Left hindlimb (tissue), 1 donor: ENCODE measurements at regions not wholly inside any gene's neighbourhood (a gene's known extent, or its start where the extent isn't known, plus 50 kb on each side); places are given as distances from the start of the nearest gene placed in this dataset.
"Not testable (repeated sequence)": the region's sequence is repeated elsewhere in the genome, so short reads cannot be mapped to it uniquely, and the experiment has no call there.

Experiments
- DNase-seq: peaks from one replicate; pipeline ENCODE4 v3.0.0-alpha.2; 2018

GRCh38 chr4:126630230-126630629, 1002.5 kb upstream of the INTU start:
- DNase-seq = peak; percentile 78

GRCh38 chr4:126633306-126633705, 999.5 kb upstream of the INTU start:
- no peak for DNase-seq

GRCh38 chr4:126637706-126638105, 995.1 kb upstream of the INTU start:
- no peak for DNase-seq

DNA sequence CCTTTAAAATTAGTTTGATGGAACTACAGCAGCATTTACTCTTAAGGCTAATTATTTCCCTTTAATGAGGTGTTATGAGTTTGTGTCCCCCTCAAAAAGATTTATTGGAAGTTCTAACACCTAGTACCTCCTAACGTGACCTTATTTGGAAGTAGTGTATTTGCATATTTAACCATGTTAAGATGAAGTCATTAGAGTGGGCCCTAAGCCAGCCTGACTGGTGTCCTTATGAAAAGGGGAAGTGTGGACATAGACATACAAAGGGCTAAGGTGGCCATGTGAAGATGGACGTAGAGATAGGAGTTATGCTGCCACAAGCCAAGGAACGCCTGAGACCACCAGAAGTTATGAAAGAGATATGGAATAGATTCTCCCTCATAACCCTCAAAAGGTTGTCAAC, 985.4 kb upstream of the INTU start:
- no peak for DNase-seq

DNA sequence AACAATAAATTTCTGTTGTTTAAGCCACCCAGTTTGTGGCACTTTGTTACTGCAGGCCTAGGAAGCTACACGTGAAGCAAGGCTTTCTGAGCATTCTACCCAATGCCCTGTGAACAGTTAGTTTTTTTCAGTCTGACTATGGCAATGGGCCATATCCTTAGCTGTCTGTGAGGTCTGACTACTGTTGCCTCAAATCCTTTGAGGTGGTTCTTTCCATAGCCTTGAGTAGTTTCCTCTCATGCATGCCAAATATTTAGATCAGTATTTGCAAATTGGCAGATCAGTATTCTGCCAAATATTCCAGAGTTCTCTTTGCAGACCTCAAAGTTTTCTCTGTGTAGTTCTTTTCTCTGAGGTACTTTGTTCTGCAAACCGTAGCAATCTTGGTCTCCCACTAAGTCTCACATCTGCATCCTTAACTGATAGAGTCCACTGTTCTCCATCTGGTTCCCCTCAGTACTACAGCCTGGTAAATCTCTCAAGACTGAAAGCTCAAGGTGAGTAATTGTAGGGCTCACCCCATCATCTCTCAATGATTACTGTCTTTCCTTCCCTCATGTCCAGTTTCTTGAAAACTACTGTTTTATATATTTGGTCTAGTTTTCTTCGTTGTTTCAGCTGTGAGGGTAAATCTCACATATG, 984.9 kb upstream of the INTU start:
- no peak for DNase-seq

GRCh38 chr4:126658411-126658810, 974.3 kb upstream of the INTU start:
- DNase-seq = no peak

DNA sequence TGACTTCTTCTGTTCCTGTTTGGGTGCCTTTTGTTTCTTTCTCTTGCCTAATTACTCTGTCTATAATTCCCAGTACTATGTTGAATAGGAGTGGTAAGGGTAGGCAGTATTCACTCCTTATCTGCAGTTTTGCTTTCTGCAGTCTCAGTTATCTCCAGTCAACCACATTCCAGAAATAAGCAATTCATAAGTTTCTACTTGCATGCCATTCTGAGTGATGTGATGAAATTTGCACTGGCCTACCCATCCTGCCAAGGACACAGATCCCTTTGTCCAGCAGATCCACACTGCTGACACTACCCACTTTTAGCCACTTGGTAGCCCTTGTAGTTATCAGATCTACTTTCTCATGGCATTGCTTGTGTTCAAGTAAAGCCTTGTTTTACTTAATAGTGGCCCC, 971.6 kb upstream of the INTU start:
- no peak for DNase-seq

GRCh38 chr4:126664839-126665238, 967.9 kb upstream of the INTU start:
- no peak for DNase-seq

- not testable (repeated sequence) for DNase-seq
These were observed 962.7 kb upstream of the INTU start for GRCh38 chr4:126670038-126670437.

- DNase-seq = no peak
These were observed 954.1 kb upstream of the INTU start for GRCh38 chr4:126678618-126679017.

DNA sequence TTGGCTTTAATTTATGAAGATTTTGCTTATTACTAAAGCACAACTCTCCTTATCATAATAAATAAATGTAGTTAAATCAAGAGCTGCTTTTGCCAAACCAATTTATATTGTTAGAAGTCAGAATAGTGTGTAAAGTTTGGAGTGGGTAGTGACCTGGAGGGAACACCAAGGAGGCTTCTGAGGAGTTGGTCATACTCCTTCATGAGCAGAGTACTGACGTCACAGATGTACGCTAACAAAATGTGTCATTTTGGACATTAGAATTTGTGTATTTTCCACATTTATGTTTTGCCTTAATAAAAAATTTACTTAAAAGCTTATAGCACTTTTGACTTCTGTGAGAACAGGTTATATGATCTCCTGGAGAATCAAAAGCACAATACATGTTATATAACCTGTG, 953.5 kb upstream of the INTU start:
- DNase-seq = no peak

DNA sequence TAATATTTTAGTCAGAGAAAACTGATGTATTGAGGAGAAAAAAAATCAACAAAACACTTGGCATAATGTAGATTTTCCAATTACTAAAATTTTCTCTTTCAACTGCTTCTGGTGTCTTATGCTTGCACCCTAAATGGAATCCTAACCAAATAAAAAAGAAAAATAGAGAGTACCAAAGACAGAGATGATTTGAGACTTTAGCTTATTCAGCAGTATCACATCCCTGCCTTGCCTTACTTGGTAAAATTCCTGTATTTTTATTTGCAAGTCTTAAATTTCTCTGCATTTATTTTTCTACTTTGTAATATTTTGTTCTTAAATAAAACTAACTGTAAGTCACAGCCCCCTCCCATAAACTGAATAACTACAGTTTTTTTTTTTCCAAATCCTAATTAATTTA, 950.5 kb upstream of the INTU start:
- DNase-seq = no peak

GRCh38 chr4:126686491-126686890, 946.3 kb upstream of the INTU start:
- no peak for DNase-seq

- DNase-seq = no peak
These were observed 945.0 kb upstream of the INTU start for GRCh38 chr4:126687655-126688358.

DNA sequence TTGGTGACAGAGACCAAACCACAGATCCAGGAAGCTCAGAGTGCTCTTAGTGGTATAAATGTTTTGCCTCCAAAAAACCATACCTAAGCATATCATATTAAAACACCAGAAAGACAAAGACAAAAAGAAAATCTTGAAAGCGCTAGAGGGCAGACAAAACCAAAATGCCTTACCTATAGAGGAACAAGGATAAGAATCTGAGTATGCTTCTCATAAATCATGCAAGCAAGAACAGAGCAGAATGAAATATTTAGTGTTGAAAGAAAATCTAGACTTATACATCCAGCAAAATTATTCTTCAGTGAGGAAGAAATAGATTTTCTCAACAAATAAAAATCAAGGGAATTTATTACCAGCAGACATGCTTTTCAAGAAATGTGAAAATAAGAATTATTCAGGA, 941.0 kb upstream of the INTU start:
- DNase-seq = no peak

DNA sequence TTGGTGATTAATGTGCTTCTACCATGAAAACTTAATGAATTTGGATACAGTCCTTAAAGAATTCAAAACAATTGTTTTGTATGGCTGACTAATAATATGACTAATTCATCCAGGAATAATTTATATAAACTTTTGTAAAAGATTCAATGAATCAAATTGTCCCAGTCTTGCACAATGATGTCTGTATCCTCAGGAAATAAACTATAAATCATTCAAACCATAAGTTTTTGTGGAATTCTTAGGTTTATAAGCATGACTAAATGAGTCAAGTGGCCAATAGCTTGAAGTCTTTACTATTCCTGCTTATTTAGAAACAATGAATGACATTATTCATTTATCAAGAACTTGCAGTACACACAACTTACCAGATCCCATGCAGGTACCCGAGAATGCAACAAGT, 935.0 kb upstream of the INTU start:
- no peak for DNase-seq

- DNase-seq = no peak
These were observed 934.5 kb upstream of the INTU start for GRCh38 chr4:126698224-126698623.

GRCh38 chr4:126701756-126702155, 931.0 kb upstream of the INTU start:
- DNase-seq = peak; percentile 44

DNA sequence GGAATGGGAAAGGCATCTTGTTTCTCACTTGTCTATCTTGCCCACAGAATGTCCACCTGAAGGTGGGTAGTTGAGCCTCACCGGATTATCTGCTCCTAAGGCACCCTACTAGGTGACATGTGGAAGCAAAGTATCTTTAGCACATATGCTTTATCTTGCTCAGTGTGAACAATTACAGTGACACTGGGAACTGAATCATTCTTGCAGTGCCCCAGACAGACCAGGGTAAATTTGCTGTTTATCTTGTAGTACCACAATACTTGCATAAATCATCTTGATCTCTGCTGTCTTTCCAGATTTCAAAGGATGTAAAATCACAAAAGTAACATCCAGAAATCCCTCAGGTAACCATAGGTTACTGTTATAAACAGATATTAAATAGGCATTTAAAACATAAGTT, 930.0 kb upstream of the INTU start:
- no peak for DNase-seq

GRCh38 chr4:126705266-126705665, 927.5 kb upstream of the INTU start:
- no peak for DNase-seq

GRCh38 chr4:126708716-126709115, 924.0 kb upstream of the INTU start:
- no peak for DNase-seq

- DNase-seq = no peak
These were observed 921.8 kb upstream of the INTU start for GRCh38 chr4:126710935-126711334.

GRCh38 chr4:126715067-126715466, 917.7 kb upstream of the INTU start:
- no peak for DNase-seq

GRCh38 chr4:126715681-126716080, 917.1 kb upstream of the INTU start:
- no peak for DNase-seq

GRCh38 chr4:126718136-126718535, 914.6 kb upstream of the INTU start:
- peak; percentile 37 for DNase-seq
